ENCODE measurements at regions not wholly inside any gene's neighbourhood (a gene's known extent, or its start where the extent isn't known, plus 50 kb on each side); places are given as distances from the start of the nearest gene placed in this dataset.

GRCh38 chr2:196244516-196244915, 73.1 kb upstream of the STK17B start:
- Histone ChIP-seq H3K4me3 (no peak overlapping the region), H3K9me3 (replicated peaks) (peaks cover 4% of the 10 kb centered on the region; the same call in 1 of the 2 replicates), H3K4me1 (peaks cover 47% of the 10 kb centered on the region), H3K27me3 (no peaks in the 10 kb centered on the region), H3K27ac (no peak overlapping the region), H3K36me3 (no peaks in the 10 kb centered on the region)
- DNase-seq = no peak

- DNase-seq = no peak
- Histone ChIP-seq H3K4me3 (no peak overlapping the region), H3K27ac (no peak overlapping the region)
These were observed 73.6 kb upstream of the STK17B start for GRCh38 chr2:196244966-196245365.

GRCh38 chr2:196245378-196246140, 74.2 kb upstream of the STK17B start:
- no peak for DNase-seq
- H3K27ac ChIP-seq = no peak overlapping the region
- H3K4me3 ChIP-seq = no peak overlapping the region
- peaks cover 48% of the 10 kb centered on the region for H3K4me1 ChIP-seq
- no peaks in the 10 kb centered on the region for H3K27me3 ChIP-seq
- H3K9me3 ChIP-seq (replicated peaks) = no peaks in the 10 kb centered on the region
- H3K36me3 ChIP-seq = no peaks in the 10 kb centered on the region

More at GRCh38 chr2:196244966-196245365, 73.6 kb upstream of the STK17B start:
- Histone ChIP-seq H3K9me3 (replicated peaks) (no peaks in the 10 kb centered on the region; the same call in 1 of the 2 replicates), H3K36me3 (no peaks in the 10 kb centered on the region), H3K4me1 (peaks cover 47% of the 10 kb centered on the region), H3K27me3 (no peaks in the 10 kb centered on the region)

- Histone ChIP-seq H3K27me3 (no peaks in the 10 kb centered on the region), H3K36me3 (no peaks in the 10 kb centered on the region), H3K9me3 (replicated peaks) (0 out of 2 replicates have a peak, but pooled peaks cover 3% of the 10 kb centered on the region), H3K4me3 (no peak overlapping the region), H3K4me1 (peaks cover 59% of the 10 kb centered on the region), H3K27ac (peak overlapping the region; percentile 87)
- no peak for DNase-seq
These were observed 76.0 kb upstream of the STK17B start for GRCh38 chr2:196247114-196247975.

GRCh38 chr2:196247976-196248280, 76.5 kb upstream of the STK17B start:
- H3K27ac ChIP-seq = peak overlapping the region; percentile 87

GRCh38 chr2:196248467-196249094, 77.2 kb upstream of the STK17B start:
- Histone ChIP-seq H3K9me3 (replicated peaks) (0 out of 2 replicates have a peak, but pooled peaks cover 3% of the 10 kb centered on the region), H3K27ac (peak overlapping the region; percentile 87), H3K4me1 (peaks cover 68% of the 10 kb centered on the region), H3K4me3 (no peak overlapping the region), H3K36me3 (no peaks in the 10 kb centered on the region), H3K27me3 (no peaks in the 10 kb centered on the region)
- peak; percentile 58 to 81 for DNase-seq

More at GRCh38 chr2:196247976-196248280, 76.5 kb upstream of the STK17B start:
- Histone ChIP-seq H3K9me3 (replicated peaks) (0 out of 2 replicates have a peak, but pooled peaks cover 3% of the 10 kb centered on the region), H3K27me3 (no peaks in the 10 kb centered on the region), H3K4me3 (no peak overlapping the region), H3K36me3 (no peaks in the 10 kb centered on the region), H3K4me1 (peaks cover 63% of the 10 kb centered on the region)
- DNase-seq = no peak

- H3K4me3 ChIP-seq = no peak overlapping the region
- 0 out of 2 replicates have a peak, but pooled peaks cover 3% of the 10 kb centered on the region for H3K9me3 ChIP-seq (replicated peaks)
- no peaks in the 10 kb centered on the region for H3K36me3 ChIP-seq
- H3K4me1 ChIP-seq = peaks cover 68% of the 10 kb centered on the region
- DNase-seq = peak; percentile 78 to 91
- no peaks in the 10 kb centered on the region for H3K27me3 ChIP-seq
- H3K27ac ChIP-seq = peak overlapping the region; percentile 87
These were observed 77.8 kb upstream of the STK17B start for GRCh38 chr2:196249171-196249570.

- Histone ChIP-seq H3K36me3 (no peaks in the 10 kb centered on the region), H3K9me3 (replicated peaks) (0 out of 2 replicates have a peak, but pooled peaks cover 3% of the 10 kb centered on the region), H3K4me3 (no peak overlapping the region), H3K4me1 (peaks cover 68% of the 10 kb centered on the region), H3K27me3 (no peaks in the 10 kb centered on the region), H3K27ac (peak overlapping the region; percentile 87)
- peak in 1 of 2 experiments; percentile 45 for DNase-seq
These were observed 78.5 kb upstream of the STK17B start for GRCh38 chr2:196249860-196250259.

GRCh38 chr2:196251132-196251531, 79.8 kb upstream of the STK17B start:
- H3K36me3 ChIP-seq = no peaks in the 10 kb centered on the region
- H3K9me3 ChIP-seq (replicated peaks) = 0 out of 2 replicates have a peak, but pooled peaks cover 3% of the 10 kb centered on the region
- H3K4me3 ChIP-seq = no peak overlapping the region
- H3K27ac ChIP-seq = no peak overlapping the region; the same call in 1 of the 2 replicates
- no peaks in the 10 kb centered on the region for H3K27me3 ChIP-seq
- no peak for DNase-seq
- H3K4me1 ChIP-seq = peaks cover 63% of the 10 kb centered on the region

GRCh38 chr2:196252408-196253115, 81.2 kb upstream of the STK17B start:
- H3K4me3 ChIP-seq = no peak overlapping the region
- no peak for DNase-seq
- 0 out of 2 replicates have a peak, but pooled peaks cover 3% of the 10 kb centered on the region for H3K9me3 ChIP-seq (replicated peaks)
- H3K4me1 ChIP-seq = peaks cover 50% of the 10 kb centered on the region
- H3K36me3 ChIP-seq = no peaks in the 10 kb centered on the region
- H3K27me3 ChIP-seq = no peaks in the 10 kb centered on the region
- H3K27ac ChIP-seq = no peak overlapping the region

- Histone ChIP-seq H3K36me3 (no peaks in the 10 kb centered on the region), H3K9me3 (replicated peaks) (0 out of 2 replicates have a peak, but pooled peaks cover 3% of the 10 kb centered on the region), H3K4me3 (no peak overlapping the region), H3K27me3 (no peaks in the 10 kb centered on the region), H3K4me1 (peaks cover 45% of the 10 kb centered on the region), H3K27ac (no peak overlapping the region)
- DNase-seq = peak in 1 of 2 experiments; percentile 31
These were observed 81.7 kb upstream of the STK17B start for GRCh38 chr2:196253116-196253480.

GRCh38 chr2:196256585-196256984, 85.2 kb upstream of the STK17B start:
- no peak overlapping the region for H3K4me3 ChIP-seq
- no peaks in the 10 kb centered on the region for H3K36me3 ChIP-seq
- no peaks in the 10 kb centered on the region for H3K9me3 ChIP-seq (replicated peaks)
- H3K27ac ChIP-seq = no peak overlapping the region
- H3K27me3 ChIP-seq = no peaks in the 10 kb centered on the region
- peaks cover 20% of the 10 kb centered on the region for H3K4me1 ChIP-seq
- no peak for DNase-seq

GRCh38 chr2:196257086-196257485, 85.7 kb upstream of the STK17B start:
- Histone ChIP-seq H3K27ac (no peak overlapping the region), H3K36me3 (no peaks in the 10 kb centered on the region), H3K4me1 (peaks cover 22% of the 10 kb centered on the region), H3K4me3 (no peak overlapping the region), H3K9me3 (replicated peaks) (no peaks in the 10 kb centered on the region), H3K27me3 (no peaks in the 10 kb centered on the region)
- no peak for DNase-seq

GRCh38 chr2:196258407-196258806, 87.0 kb upstream of the STK17B start:
- Histone ChIP-seq H3K4me3 (no peak overlapping the region), H3K4me1 (peaks cover 22% of the 10 kb centered on the region), H3K36me3 (no peaks in the 10 kb centered on the region), H3K27me3 (no peaks in the 10 kb centered on the region), H3K9me3 (replicated peaks) (no peaks in the 10 kb centered on the region), H3K27ac (no peak overlapping the region)
- DNase-seq = no peak

All from SJCRH30 (cell line).